ENCODE measurements at regions not wholly inside any gene's neighbourhood (a gene's known extent, or its start where the extent isn't known, plus 50 kb on each side); places are given as distances from the start of the nearest gene placed in this dataset.

- TF ChIP-seq, protein P1, sequence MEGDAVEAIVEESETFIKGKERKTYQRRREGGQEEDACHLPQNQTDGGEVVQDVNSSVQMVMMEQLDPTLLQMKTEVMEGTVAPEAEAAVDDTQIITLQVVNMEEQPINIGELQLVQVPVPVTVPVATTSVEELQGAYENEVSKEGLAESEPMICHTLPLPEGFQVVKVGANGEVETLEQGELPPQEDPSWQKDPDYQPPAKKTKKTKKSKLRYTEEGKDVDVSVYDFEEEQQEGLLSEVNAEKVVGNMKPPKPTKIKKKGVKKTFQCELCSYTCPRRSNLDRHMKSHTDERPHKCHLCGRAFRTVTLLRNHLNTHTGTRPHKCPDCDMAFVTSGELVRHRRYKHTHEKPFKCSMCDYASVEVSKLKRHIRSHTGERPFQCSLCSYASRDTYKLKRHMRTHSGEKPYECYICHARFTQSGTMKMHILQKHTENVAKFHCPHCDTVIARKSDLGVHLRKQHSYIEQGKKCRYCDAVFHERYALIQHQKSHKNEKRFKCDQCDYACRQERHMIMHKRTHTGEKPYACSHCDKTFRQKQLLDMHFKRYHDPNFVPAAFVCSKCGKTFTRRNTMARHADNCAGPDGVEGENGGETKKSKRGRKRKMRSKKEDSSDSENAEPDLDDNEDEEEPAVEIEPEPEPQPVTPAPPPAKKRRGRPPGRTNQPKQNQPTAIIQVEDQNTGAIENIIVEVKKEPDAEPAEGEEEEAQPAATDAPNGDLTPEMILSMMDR (conservative IDR thresholded peaks at IDR 0.05; ENCODE audit: low read depth, low read length), result no peak
- no peak for TF ChIP-seq EZH2 (IDR thresholded peaks at IDR 0.05; ENCODE audit: low read length, unreplicated experiment)
These were observed 264.0 kb upstream of the HMGA2 start for GRCh38 chr12:65560286-65560685.
